ENCODE measurements at regions not wholly inside any gene's neighbourhood (a gene's known extent, or its start where the extent isn't known, plus 50 kb on each side); places are given as distances from the start of the nearest gene placed in this dataset.
"Not testable (repeated sequence)": the region's sequence is repeated elsewhere in the genome, so short reads cannot be mapped to it uniquely, and the experiment has no call there.

DNA sequence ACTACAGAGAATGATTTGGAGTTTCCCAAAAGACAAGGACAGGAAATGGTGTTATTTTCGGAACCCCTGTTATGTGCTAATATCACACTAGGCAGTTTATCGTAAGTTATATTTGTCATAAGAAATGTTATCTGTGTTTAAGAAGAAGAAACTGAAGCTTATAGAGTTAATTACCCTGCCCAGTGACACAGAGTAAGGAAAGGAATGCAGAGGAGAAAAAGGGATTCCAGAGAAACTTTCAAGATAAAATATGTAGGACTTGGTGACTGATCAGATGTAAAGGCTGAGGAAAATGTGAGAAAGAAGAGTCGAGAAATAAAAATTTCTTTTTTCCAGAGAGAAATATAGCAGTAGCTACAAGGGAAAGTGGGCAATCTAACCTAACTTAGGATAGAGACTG is 63.5 kb upstream of the ZNF746 start:
- peaks cover 0 to 4% (median 0%) of the 10 kb centered on the region in 3 donors for H3K4me1 ChIP-seq
- H3K27me3 ChIP-seq = no peaks in the 10 kb centered on the region
- no peak overlapping the region for H3K27ac ChIP-seq
- TF ChIP-seq POLR2A (IDR thresholded peaks at IDR 0.05) = no peak
- TF ChIP-seq, protein P1, sequence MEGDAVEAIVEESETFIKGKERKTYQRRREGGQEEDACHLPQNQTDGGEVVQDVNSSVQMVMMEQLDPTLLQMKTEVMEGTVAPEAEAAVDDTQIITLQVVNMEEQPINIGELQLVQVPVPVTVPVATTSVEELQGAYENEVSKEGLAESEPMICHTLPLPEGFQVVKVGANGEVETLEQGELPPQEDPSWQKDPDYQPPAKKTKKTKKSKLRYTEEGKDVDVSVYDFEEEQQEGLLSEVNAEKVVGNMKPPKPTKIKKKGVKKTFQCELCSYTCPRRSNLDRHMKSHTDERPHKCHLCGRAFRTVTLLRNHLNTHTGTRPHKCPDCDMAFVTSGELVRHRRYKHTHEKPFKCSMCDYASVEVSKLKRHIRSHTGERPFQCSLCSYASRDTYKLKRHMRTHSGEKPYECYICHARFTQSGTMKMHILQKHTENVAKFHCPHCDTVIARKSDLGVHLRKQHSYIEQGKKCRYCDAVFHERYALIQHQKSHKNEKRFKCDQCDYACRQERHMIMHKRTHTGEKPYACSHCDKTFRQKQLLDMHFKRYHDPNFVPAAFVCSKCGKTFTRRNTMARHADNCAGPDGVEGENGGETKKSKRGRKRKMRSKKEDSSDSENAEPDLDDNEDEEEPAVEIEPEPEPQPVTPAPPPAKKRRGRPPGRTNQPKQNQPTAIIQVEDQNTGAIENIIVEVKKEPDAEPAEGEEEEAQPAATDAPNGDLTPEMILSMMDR (IDR thresholded peaks at IDR 0.05) = no peak
- peaks cover 0 to 63% (median 0%) of the 10 kb centered on the region in 3 donors for H3K36me3 ChIP-seq
- WGBS, 2 donors = 96 to 99% methylated on average over 3 of the region's 3 CpGs
- H3K4me3 ChIP-seq = no peak overlapping the region
- intact Hi-C loops (cut with DNase I) = no loop called here
- no peaks in the 10 kb centered on the region for H3K9me3 ChIP-seq
- DNase-seq = no peak

GRCh38 chr7:149559711-149560110 is 62.1 kb upstream of the ZNF746 start:
- Histone ChIP-seq H3K36me3 (peaks cover 0 to 62% (median 0%) of the 10 kb centered on the region in 3 donors), H3K27me3 (no peaks in the 10 kb centered on the region), H3K27ac (no peak overlapping the region), H3K9me3 (no peaks in the 10 kb centered on the region), H3K4me1 (peaks cover 0 to 4% (median 0%) of the 10 kb centered on the region in 3 donors), H3K4me3 (no peak overlapping the region)
- no peak for DNase-seq
- intact Hi-C loops (cut with DNase I) = no loop called here
- WGBS, 2 donors = 72 to 80% methylated on average over 4 of the region's 4 CpGs
- no peak for TF ChIP-seq POLR2A (IDR thresholded peaks at IDR 0.05)
- TF ChIP-seq, protein P1 (IDR thresholded peaks at IDR 0.05) = no peak

DNA sequence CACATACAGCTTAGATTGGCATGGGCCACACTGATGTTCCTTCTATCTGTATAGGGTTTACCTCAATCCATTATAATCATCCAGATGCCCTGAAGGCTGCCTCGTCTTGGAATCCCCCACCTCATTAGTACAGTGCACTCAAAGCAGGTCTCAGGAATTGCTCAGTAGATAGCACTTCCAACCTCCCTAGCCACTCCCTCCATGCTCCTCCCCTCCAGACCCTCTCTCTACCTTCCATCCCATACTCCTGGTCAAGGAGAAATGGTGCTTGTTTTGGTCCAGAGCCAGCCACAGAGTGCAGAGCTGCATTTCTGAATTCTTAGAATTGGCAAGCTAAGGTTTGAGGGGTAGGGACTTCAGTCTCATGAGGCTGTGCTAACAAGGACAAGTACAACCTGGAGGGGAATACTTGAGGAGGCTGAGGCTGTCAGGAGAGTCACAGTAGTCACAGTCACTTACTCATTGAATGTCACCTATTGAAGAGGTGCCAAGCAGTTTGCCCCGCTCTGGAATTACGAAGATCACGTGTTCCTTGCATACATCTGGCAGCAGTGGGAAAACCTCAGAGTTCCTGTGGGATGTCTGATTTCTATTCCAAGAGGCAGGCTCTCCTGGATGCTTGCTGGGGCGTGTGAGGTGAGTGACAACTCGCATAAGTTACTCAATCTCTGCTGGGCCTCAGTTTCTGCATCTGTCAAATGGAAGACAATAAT is 60.7 kb upstream of the ZNF746 start:
- Histone ChIP-seq H3K4me3 (no peak overlapping the region), H3K27me3 (no peaks in the 10 kb centered on the region), H3K4me1 (peaks cover 0 to 4% (median 0%) of the 10 kb centered on the region in 3 donors), H3K27ac (peak overlapping the region in 1 of 4 donors; percentile 35), H3K36me3 (peaks cover 0 to 72% (median 0%) of the 10 kb centered on the region in 3 donors), H3K9me3 (no peaks in the 10 kb centered on the region)
- TF ChIP-seq, protein P1 (IDR thresholded peaks at IDR 0.05) = no peak
- TF ChIP-seq POLR2A (IDR thresholded peaks at IDR 0.05) = no peak
- DNase-seq = no peak
- intact Hi-C loops (cut with DNase I) = no loop called here
- WGBS, 2 donors = 50 to 72% methylated on average over 4 to 5 of the region's 6 CpGs

GRCh38 chr7:149556525-149556924 is 58.9 kb upstream of the ZNF746 start:
- 94 to 97% methylated on average over 2 to 4 of the region's 4 CpGs for WGBS, 2 donors
- intact Hi-C loops (cut with DNase I); H3K9me3 ChIP-seq; DNase-seq; H3K27ac ChIP-seq; H3K27me3 ChIP-seq; H3K4me1 ChIP-seq; H3K4me3 ChIP-seq: not testable (repeated sequence)
- peaks cover 0 to 85% (median 1%) of the 10 kb centered on the region in 3 donors for H3K36me3 ChIP-seq

DNA sequence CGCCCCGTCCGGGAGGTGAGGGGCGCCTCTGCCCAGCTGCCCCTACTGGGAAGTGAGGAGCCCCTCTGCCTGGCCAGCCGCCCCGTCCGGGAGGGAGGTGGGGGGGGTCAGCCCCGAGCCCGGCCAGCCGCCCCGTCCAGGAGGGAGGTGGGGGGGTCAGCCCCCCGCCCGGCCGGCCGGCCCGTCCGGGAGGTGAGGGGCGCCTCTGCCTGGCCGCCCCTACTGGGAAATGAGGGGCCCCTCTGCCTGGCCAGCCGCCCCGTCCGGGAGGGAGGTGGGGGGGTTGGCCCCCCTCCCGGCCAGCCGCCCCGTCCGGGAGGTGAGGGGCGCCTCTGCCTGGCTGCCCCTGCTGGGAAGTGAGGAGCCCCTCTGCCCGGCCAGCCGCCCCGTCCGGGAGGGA is 57.2 kb upstream of the ZNF746 start:
- intact Hi-C loops (cut with DNase I); DNase-seq: not testable (repeated sequence)

DNA sequence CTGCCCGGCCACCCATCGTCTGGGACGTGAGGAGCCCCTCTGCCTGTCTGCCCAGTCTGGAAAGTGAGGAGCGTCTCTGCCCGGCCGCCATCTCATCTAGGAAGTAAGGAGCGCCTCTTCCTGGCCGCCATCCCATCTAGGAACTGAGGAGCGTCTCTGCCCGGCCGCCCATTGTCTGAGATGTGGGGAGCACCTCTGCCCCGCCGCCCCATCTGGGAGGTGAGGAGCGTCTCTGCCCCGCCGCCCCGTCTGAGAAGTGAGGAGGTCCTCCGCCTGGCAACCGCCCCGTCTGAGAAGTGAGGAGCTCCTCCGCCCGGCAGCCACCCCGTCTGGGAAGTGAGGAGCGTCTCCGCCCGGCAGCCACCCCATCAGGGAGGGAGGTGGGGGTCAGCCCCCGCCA is 56.4 kb upstream of the ZNF746 start:
- H3K36me3 ChIP-seq = peaks cover 14 to 93% (median 15%) of the 10 kb centered on the region in 3 donors
- DNase-seq; intact Hi-C loops (cut with DNase I); H3K4me3 ChIP-seq; H3K4me1 ChIP-seq; H3K27me3 ChIP-seq; H3K27ac ChIP-seq; H3K9me3 ChIP-seq: not testable (repeated sequence)
- no CpG with 5 or more reads among the region's 27 CpGs for WGBS, 2 donors

More for the DNA sequence above, 57.2 kb upstream of the ZNF746 start:
- H3K4me1 ChIP-seq, H3K27ac ChIP-seq, H3K4me3 ChIP-seq, H3K9me3 ChIP-seq, H3K27me3 ChIP-seq: not testable (repeated sequence)
- WGBS, 2 donors = no CpG with 5 or more reads among the region's 31 CpGs
- peaks cover 11 to 85% (median 14%) of the 10 kb centered on the region in 3 donors for H3K36me3 ChIP-seq
